MCF 10A (cell line): ENCODE measurements at regions not wholly inside any gene's neighbourhood (a gene's known extent, or its start where the extent isn't known, plus 50 kb on each side); places are given as distances from the start of the nearest gene placed in this dataset.

Experiments
- BruUV-seq: library from RNA; stranded (reverse); fragments of 400-500 nt; replicated peaks from 2 replicates; lab custom pipeline; 2021; lab: Mats Ljungman, UMichigan
- CTCF ChIA-PET: fragments of 300-600 bp; sonication (Branson Sonifier 250); formaldehyde crosslinking; extraction: SDS; loops from one replicate; lab custom pipeline; 2021; ENCODE audit warnings: antibody characterized with exemption, inconsistent platforms; lab: Yijun Ruan, JAX
- POLR2A ChIA-PET: fragments of 300-600, 350-650 bp; sonication (Branson Sonifier 250); formaldehyde crosslinking; extraction: SDS; loops from one replicate; lab custom pipeline; 2020; ENCODE audit warnings: antibody characterized with exemption, inconsistent platforms; lab: Yijun Ruan, JAX
- DNase-seq: peaks from one replicate; pipeline ENCODE4 v3.0.0-alpha.2; 2018; ENCODE audit not compliant: unreplicated experiment
- H3K27ac Mint-ChIP-seq: one replicate; pipeline ENCODE4 v1.8.0; 2022; ENCODE audit warnings: mild to moderate bottlenecking, low read depth, mixed read lengths; ENCODE audit not compliant: unreplicated experiment
- H3K27me3 Mint-ChIP-seq: one replicate; pipeline ENCODE4 v1.8.0; 2022; ENCODE audit warnings: mixed read lengths; ENCODE audit not compliant: insufficient read depth, unreplicated experiment
- H3K36me3 Mint-ChIP-seq: one replicate; pipeline ENCODE4 v1.8.0; 2022; ENCODE audit warnings: mild to moderate bottlenecking, moderate library complexity, mixed read lengths; ENCODE audit not compliant: insufficient read depth, unreplicated experiment
- H3K4me1 Mint-ChIP-seq: one replicate; pipeline ENCODE4 v1.8.0; 2022; ENCODE audit warnings: mixed read lengths; ENCODE audit not compliant: insufficient read depth, unreplicated experiment
- H3K4me3 Mint-ChIP-seq: one replicate; pipeline ENCODE4 v1.8.0; 2022; ENCODE audit warnings: mild to moderate bottlenecking, moderate library complexity, mixed read lengths; ENCODE audit not compliant: unreplicated experiment
- H3K9me3 Mint-ChIP-seq: one replicate; pipeline ENCODE4 v1.8.0; 2022; ENCODE audit warnings: mixed read lengths; ENCODE audit not compliant: unreplicated experiment
- CTCF ChIP-seq: fragments of 200-600 bp; IDR thresholded peaks from one replicate; pipeline ENCODE4 v1.8.0; 2022; ENCODE audit warnings: antibody characterized with exemption, mild to moderate bottlenecking; ENCODE audit not compliant: unreplicated experiment
- intact Hi-C: fragments of 100-400 bp; cut with micrococcal nuclease; formaldehyde crosslinking; loops from 2 replicates; pipeline ENCODE4 v1.14.1; 2022

GRCh38 chr2:113831161-113831560 lies 58.7 kb upstream of the ACTR3 start:
- Mint-ChIP-seq H3K9me3 (no peaks in the 10 kb centered on the region), H3K27me3 (no peaks in the 10 kb centered on the region), H3K27ac (no peak overlapping the region), H3K36me3 (no peaks in the 10 kb centered on the region), H3K4me1 (no peaks in the 10 kb centered on the region), H3K4me3 (no peak overlapping the region)
- no TSS peak for BruUV-seq
- intact Hi-C loops: no loop called here
- peak; percentile 48 for DNase-seq
- CTCF ChIA-PET: no interaction called here
- TF ChIP-seq CTCF: no peak
- POLR2A ChIA-PET: interaction anchor here (1.1 to 2.4 kb wide), 6 partner anchors 11 to 74 kb away, joined by 3 to 11 read pairs (median 5); partner anchors contain the start of gene SLC35F5

- BruUV-seq: no TSS peak
- ChIA-PET CTCF (interaction anchor here (0.7 to 1.6 kb wide), 3 partner anchors 11 to 92 kb away, joined by 3 read pairs; no protein-coding TSS in a partner anchor), POLR2A (interaction anchor here (1.3 kb wide), 1 partner anchor 19 kb away, joined by 4 read pairs; no protein-coding TSS in a partner anchor)
- Mint-ChIP-seq H3K27ac (no peak overlapping the region), H3K36me3 (no peaks in the 10 kb centered on the region), H3K27me3 (no peaks in the 10 kb centered on the region), H3K4me1 (no peaks in the 10 kb centered on the region), H3K4me3 (no peak overlapping the region), H3K9me3 (no peaks in the 10 kb centered on the region)
- TF ChIP-seq CTCF: no peak
- DNase-seq: no peak
- intact Hi-C loops: no loop called here
Measured at GRCh38 chr2:113829761-113830160, 60.1 kb upstream of the ACTR3 start.

- Mint-ChIP-seq H3K9me3 (no peaks in the 10 kb centered on the region), H3K4me3 (no peak overlapping the region), H3K27me3 (no peaks in the 10 kb centered on the region), H3K4me1 (no peaks in the 10 kb centered on the region), H3K36me3 (no peaks in the 10 kb centered on the region), H3K27ac (no peak overlapping the region)
- CTCF ChIA-PET: interaction anchor here (0.6 to 1.6 kb wide), 5 partner anchors 10 to 501 kb away, joined by 3 read pairs; no protein-coding TSS in a partner anchor
- DNase-seq: no peak
- POLR2A ChIA-PET: interaction anchor here (1.3 to 2.0 kb wide), 3 partner anchors 11 to 73 kb away, joined by 4 to 11 read pairs (median 5); partner anchors contain the start of gene SLC35F5
- no peak for TF ChIP-seq CTCF
- intact Hi-C loops: no loop called here
- BruUV-seq: no TSS peak
Measured at GRCh38 chr2:113829270-113829669, 60.6 kb upstream of the ACTR3 start.

GRCh38 chr2:113828049-113828742 lies 61.7 kb upstream of the ACTR3 start:
- intact Hi-C loops: no loop called here
- Mint-ChIP-seq H3K4me3 (no peak overlapping the region), H3K36me3 (no peaks in the 10 kb centered on the region), H3K27ac (no peak overlapping the region), H3K27me3 (no peaks in the 10 kb centered on the region), H3K4me1 (no peaks in the 10 kb centered on the region), H3K9me3 (no peaks in the 10 kb centered on the region)
- POLR2A ChIA-PET: interaction anchor here (1.6 to 2.0 kb wide), 2 partner anchors 10 to 72 kb away, joined by 5 to 11 read pairs; partner anchors contain the start of gene SLC35F5
- DNase-seq: no peak
- CTCF ChIA-PET: interaction anchor here (0.7 to 1.6 kb wide), 3 partner anchors 9 to 139 kb away, joined by 3 read pairs; no protein-coding TSS in a partner anchor
- no peak for TF ChIP-seq CTCF
- BruUV-seq: no TSS peak
